ENCODE measurements at regions not wholly inside any gene's neighbourhood (a gene's known extent, or its start where the extent isn't known, plus 50 kb on each side); places are given as distances from the start of the nearest gene placed in this dataset.
"Not testable (repeated sequence)": the region's sequence is repeated elsewhere in the genome, so short reads cannot be mapped to it uniquely, and the experiment has no call there.

GRCh38 chr1:94362466-94363058 is 55.6 kb upstream of the ABCD3 start:
- no peaks in the 10 kb centered on the region for H3K9me3 Mint-ChIP-seq
- H3K27ac Mint-ChIP-seq, result no peak overlapping the region
- H3K4me3 Mint-ChIP-seq, result no peak overlapping the region
- H3K27me3 Mint-ChIP-seq, result peaks cover 10% of the 10 kb centered on the region
- POLR2A ChIA-PET, result no interaction called here
- no peak for DNase-seq
- no peaks in the 10 kb centered on the region for H3K36me3 Mint-ChIP-seq (ENCODE audit: low read depth)
- no peaks in the 10 kb centered on the region for H3K4me1 Mint-ChIP-seq
- CTCF ChIA-PET, result no interaction called here

GRCh38 chr1:94358630-94359599 is 59.3 kb upstream of the ABCD3 start:
- Mint-ChIP-seq H3K9me3 (no peaks in the 10 kb centered on the region), H3K27me3 (peaks cover 11% of the 10 kb centered on the region), H3K4me1 (no peaks in the 10 kb centered on the region), H3K36me3 (ENCODE audit: low read depth) (no peaks in the 10 kb centered on the region), H3K4me3 (no peak overlapping the region), H3K27ac (no peak overlapping the region)
- POLR2A ChIA-PET, result no interaction called here
- CTCF ChIA-PET, result no interaction called here
- no peak for DNase-seq

- H3K4me3 Mint-ChIP-seq, result no peak overlapping the region
- no peak for DNase-seq
- no peaks in the 10 kb centered on the region for H3K9me3 Mint-ChIP-seq
- no peak overlapping the region for H3K27ac Mint-ChIP-seq
- H3K36me3 Mint-ChIP-seq (ENCODE audit: low read depth), result no peaks in the 10 kb centered on the region
- ChIA-PET CTCF (no interaction called here), POLR2A (no interaction called here)
- peaks cover 7% of the 10 kb centered on the region for H3K27me3 Mint-ChIP-seq
- no peaks in the 10 kb centered on the region for H3K4me1 Mint-ChIP-seq
Measured at GRCh38 chr1:94357661-94358060, 60.5 kb upstream of the ABCD3 start.

- Mint-ChIP-seq H3K27ac (no peak overlapping the region), H3K27me3 (peaks cover 14% of the 10 kb centered on the region), H3K4me3 (no peak overlapping the region), H3K4me1 (no peaks in the 10 kb centered on the region), H3K9me3 (no peaks in the 10 kb centered on the region), H3K36me3 (ENCODE audit: low read depth) (no peaks in the 10 kb centered on the region)
- no peak for DNase-seq
- ChIA-PET POLR2A (no interaction called here), CTCF (no interaction called here)
Measured at GRCh38 chr1:94355485-94355980, 62.7 kb upstream of the ABCD3 start.

GRCh38 chr1:94351481-94351880 is 66.7 kb upstream of the ABCD3 start:
- Mint-ChIP-seq H3K4me3 (no peak overlapping the region), H3K27me3 (peaks cover 18% of the 10 kb centered on the region), H3K9me3 (no peaks in the 10 kb centered on the region), H3K4me1 (no peaks in the 10 kb centered on the region), H3K36me3 (ENCODE audit: low read depth) (no peaks in the 10 kb centered on the region), H3K27ac (no peak overlapping the region)
- no peak for DNase-seq
- ChIA-PET CTCF (no interaction called here), POLR2A (no interaction called here)

GRCh38 chr1:94350350-94350924 is 67.8 kb upstream of the ABCD3 start:
- H3K27me3 Mint-ChIP-seq, result peaks cover 14% of the 10 kb centered on the region
- H3K27ac Mint-ChIP-seq, result no peak overlapping the region
- H3K4me3 Mint-ChIP-seq, result no peak overlapping the region
- POLR2A ChIA-PET, result no interaction called here
- CTCF ChIA-PET, result no interaction called here
- H3K4me1 Mint-ChIP-seq, result no peaks in the 10 kb centered on the region
- no peak for DNase-seq
- H3K9me3 Mint-ChIP-seq, result no peaks in the 10 kb centered on the region
- H3K36me3 Mint-ChIP-seq (ENCODE audit: low read depth), result no peaks in the 10 kb centered on the region

- Mint-ChIP-seq H3K27ac (no peak overlapping the region), H3K27me3 (peaks cover 11% of the 10 kb centered on the region), H3K4me3 (no peak overlapping the region), H3K9me3 (no peaks in the 10 kb centered on the region), H3K4me1 (no peaks in the 10 kb centered on the region), H3K36me3 (ENCODE audit: low read depth) (no peaks in the 10 kb centered on the region)
- POLR2A ChIA-PET, result no interaction called here
- CTCF ChIA-PET, result no interaction called here
- no peak for DNase-seq
Measured at GRCh38 chr1:94349853-94350252, 68.3 kb upstream of the ABCD3 start.

GRCh38 chr1:94348386-94348785 is 69.8 kb upstream of the ABCD3 start:
- H3K9me3 Mint-ChIP-seq; H3K36me3 Mint-ChIP-seq (ENCODE audit: low read depth); POLR2A ChIA-PET; H3K27ac Mint-ChIP-seq; CTCF ChIA-PET; H3K4me3 Mint-ChIP-seq; H3K4me1 Mint-ChIP-seq; DNase-seq: not testable (repeated sequence)
- peaks cover 10% of the 10 kb centered on the region for H3K27me3 Mint-ChIP-seq

- Mint-ChIP-seq H3K4me3 (no peak overlapping the region), H3K27me3 (peaks cover 5% of the 10 kb centered on the region), H3K9me3 (no peaks in the 10 kb centered on the region), H3K27ac (no peak overlapping the region), H3K4me1 (no peaks in the 10 kb centered on the region), H3K36me3 (ENCODE audit: low read depth) (no peaks in the 10 kb centered on the region)
- CTCF ChIA-PET, result no interaction called here
- POLR2A ChIA-PET, result no interaction called here
- no peak for DNase-seq
Measured at GRCh38 chr1:94345148-94345721, 73.0 kb upstream of the ABCD3 start.

- H3K27ac Mint-ChIP-seq, result no peak overlapping the region
- no peaks in the 10 kb centered on the region for H3K9me3 Mint-ChIP-seq
- ChIA-PET POLR2A (no interaction called here), CTCF (no interaction called here)
- peaks cover 9% of the 10 kb centered on the region for H3K27me3 Mint-ChIP-seq
- no peak overlapping the region for H3K4me3 Mint-ChIP-seq
- H3K36me3 Mint-ChIP-seq (ENCODE audit: low read depth), result no peaks in the 10 kb centered on the region
- H3K4me1 Mint-ChIP-seq, result no peaks in the 10 kb centered on the region
- DNase-seq, result no peak
Measured at GRCh38 chr1:94342416-94342815, 75.8 kb upstream of the ABCD3 start.

- Mint-ChIP-seq H3K27me3 (peaks cover 9% of the 10 kb centered on the region), H3K27ac (no peak overlapping the region), H3K9me3 (no peaks in the 10 kb centered on the region), H3K36me3 (ENCODE audit: low read depth) (no peaks in the 10 kb centered on the region), H3K4me3 (no peak overlapping the region), H3K4me1 (no peaks in the 10 kb centered on the region)
- ChIA-PET CTCF (no interaction called here), POLR2A (no interaction called here)
- no peak for DNase-seq
Measured at GRCh38 chr1:94339206-94339927, 78.8 kb upstream of the ABCD3 start.

GRCh38 chr1:94336991-94337390 is 81.2 kb upstream of the ABCD3 start:
- DNase-seq, result no peak
- Mint-ChIP-seq H3K27ac (no peak overlapping the region), H3K9me3 (no peaks in the 10 kb centered on the region), H3K36me3 (ENCODE audit: low read depth) (no peaks in the 10 kb centered on the region), H3K4me1 (no peaks in the 10 kb centered on the region), H3K4me3 (no peak overlapping the region), H3K27me3 (peaks cover 10% of the 10 kb centered on the region)
- ChIA-PET CTCF (interaction anchor here (0.7 to 4.5 kb wide), 8 partner anchors 127 to 467 kb away, joined by 3 to 44 read pairs (median 4); no protein-coding TSS in a partner anchor), POLR2A (no interaction called here)

- no peak overlapping the region for H3K27ac Mint-ChIP-seq
- H3K9me3 Mint-ChIP-seq, result no peaks in the 10 kb centered on the region
- no peak overlapping the region for H3K4me3 Mint-ChIP-seq
- ChIA-PET CTCF (interaction anchor here (0.6 to 4.5 kb wide), 7 partner anchors 274 to 468 kb away, joined by 3 to 44 read pairs (median 3); no protein-coding TSS in a partner anchor), POLR2A (no interaction called here)
- H3K36me3 Mint-ChIP-seq (ENCODE audit: low read depth), result no peaks in the 10 kb centered on the region
- H3K27me3 Mint-ChIP-seq, result peaks cover 12% of the 10 kb centered on the region
- H3K4me1 Mint-ChIP-seq, result no peaks in the 10 kb centered on the region
- no peak for DNase-seq
Measured at GRCh38 chr1:94335950-94336349, 82.2 kb upstream of the ABCD3 start.

Data from activated CD4-positive, alpha-beta memory T cell treated with anti-CD3 and anti-CD28 coated beads, Interleukin-2, amount 10 ng/mL, durations not matched to agents 7 days and 5 days (primary cell).